HCEC 1CT (cell line): ENCODE measurements at regions not wholly inside any gene's neighbourhood (a gene's known extent, or its start where the extent isn't known, plus 50 kb on each side); places are given as distances from the start of the nearest gene placed in this dataset.

ENCODE experiments used
- DNase-seq: peaks from one replicate; pipeline ENCODE4 v3.0.0-alpha.2; 2017

DNA sequence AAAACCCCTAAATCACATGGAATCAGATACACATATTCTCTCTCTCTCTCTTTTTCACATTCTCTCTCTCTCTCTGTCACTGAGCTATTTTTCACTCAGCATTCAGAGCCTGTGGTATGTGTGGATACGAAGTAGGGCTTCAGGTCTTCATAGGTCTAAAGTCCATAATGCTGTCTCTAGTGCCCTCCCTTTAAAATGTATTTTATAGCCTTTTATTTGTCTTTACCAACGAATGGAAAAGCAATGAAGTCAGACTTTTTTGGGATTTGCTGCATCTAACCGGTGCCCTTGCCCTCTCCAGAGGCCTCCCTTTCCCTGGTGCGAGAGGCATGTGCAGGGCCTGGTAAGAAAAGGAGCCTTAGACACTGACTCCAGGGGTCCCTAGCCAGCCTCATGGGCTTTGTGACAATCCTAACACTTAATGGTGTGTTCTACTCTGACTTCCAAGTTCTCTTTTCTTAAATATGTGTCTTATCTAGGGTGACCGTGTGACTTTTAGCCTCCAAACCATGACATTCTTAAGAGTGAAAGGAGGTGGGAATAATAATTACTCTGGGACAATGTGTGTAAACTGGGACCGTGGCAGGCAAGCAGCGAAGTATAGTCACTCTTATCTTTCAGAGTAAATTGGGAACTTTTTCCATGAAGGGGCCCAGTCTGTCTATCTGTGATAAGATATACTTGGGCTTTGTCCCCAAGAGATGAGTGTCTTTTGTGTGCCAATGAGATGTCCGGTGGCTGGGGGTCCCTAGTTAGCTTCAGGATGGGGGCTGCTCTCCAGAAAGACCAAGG is 101.1 kb downstream of the B3GNT2 start:
- no peak for DNase-seq

DNA sequence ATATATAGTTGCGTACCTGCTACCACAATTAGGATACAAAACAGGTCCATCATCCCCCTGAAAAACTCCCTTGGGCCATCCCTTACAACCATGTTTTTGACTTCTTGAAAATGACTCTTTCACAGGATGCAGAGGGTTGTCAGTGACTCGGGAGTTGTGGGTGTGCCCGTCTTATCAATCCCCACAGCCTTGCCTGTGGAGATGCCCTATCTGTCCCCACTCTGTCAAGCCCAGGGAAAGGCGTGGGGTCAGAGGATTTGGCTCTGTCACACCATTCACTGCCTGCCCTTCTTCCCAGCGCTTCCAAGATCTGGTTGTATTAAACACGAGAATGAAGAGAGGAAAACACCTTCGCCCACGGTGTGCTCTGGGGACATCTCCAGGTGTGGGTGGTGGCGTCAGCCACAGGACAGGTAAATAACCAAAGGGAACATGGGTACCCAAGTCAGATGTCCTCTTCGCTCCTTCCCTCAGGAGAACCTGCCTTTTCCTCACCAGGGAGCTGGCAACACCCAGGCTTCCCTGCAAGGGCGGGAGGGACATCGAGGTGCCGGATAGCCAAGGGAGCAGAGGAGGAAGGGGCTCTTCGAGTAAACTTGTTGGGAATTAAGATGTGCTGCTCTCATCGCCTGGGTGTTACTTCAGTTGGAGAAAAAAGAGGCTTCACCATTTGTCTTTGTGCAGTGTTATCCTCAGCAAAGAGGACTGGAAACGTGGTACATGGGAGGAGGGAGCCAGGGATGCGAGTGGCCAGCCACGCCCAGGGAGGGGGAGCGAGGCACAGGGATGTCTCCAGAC is 100.3 kb downstream of the B3GNT2 start:
- DNase-seq, result no peak

DNA sequence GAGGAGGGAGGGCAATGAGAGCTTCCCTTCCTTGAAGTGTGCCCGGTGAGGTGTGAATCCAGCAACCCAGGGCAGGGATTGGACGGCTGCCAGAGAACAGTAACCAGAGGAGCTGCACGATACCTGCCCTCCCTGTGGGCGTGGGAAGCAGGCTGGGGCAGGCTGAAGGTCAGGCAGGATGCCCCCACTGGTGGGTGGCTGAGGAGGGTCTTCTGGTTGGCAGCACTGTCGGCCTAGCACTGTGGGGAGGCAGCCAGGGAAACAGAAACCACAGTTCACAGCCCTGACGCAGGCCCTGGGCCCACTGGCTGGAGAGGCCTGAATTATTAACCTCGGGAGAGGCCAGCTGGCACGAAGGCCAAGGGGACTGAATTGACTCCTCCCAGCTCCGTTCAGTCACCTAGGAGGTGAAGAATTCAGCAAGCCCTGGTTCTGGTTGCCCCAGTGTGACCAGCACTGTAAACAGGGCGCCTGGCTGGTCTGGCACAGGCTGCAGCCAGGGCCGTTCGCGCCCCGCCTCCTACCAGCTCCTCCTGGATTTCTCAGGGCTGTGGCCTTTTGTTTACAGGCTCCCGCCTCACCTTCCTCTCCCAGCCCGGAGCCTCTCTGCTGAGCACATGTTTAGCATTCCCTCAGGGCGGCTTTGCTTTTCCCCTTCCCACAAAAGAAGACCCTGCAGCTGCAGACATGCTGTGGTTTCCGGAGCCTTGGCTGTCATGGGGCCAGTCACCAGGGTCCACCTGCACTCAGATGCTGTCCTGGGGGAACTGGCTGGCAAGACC is 97.8 kb downstream of the B3GNT2 start:
- no peak for DNase-seq

DNA sequence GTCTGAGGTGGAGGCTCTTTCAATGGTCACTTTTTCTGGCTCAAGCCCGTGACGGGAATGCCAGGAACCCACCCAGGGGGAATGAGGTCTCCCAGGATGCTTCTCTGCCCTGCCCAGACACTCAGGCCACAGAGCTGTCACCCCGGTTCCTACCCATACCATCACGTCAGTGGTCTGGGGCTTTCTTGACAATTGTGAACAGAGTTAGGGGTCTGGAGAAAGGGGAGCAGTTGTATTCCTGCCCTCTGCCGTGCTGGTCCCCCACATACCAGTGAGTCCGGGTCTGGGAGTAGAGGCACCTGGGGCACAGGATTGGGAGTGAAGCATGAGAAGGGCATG is 97.2 kb downstream of the B3GNT2 start:
- DNase-seq, result no peak

DNA sequence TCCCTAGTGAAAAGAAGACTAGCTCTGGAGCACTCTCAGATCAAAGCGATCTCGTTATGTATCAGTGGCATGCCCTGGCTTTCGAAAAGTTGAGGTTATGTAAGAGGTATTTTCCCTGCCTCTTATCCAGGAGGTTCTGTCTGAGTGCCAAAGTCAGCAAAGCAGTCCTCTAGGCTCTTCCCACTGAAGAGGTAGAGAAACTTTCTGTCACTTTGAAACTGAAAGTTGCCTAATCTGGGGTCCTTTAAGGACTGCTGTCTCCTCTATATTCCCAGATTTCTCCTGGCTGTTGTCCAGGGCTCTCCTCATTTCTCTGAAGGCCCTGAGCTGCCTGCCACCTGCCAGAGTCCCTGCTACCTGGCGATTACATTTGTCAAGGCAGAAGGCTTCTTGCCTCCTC is 96.3 kb downstream of the B3GNT2 start:
- no peak for DNase-seq

DNA sequence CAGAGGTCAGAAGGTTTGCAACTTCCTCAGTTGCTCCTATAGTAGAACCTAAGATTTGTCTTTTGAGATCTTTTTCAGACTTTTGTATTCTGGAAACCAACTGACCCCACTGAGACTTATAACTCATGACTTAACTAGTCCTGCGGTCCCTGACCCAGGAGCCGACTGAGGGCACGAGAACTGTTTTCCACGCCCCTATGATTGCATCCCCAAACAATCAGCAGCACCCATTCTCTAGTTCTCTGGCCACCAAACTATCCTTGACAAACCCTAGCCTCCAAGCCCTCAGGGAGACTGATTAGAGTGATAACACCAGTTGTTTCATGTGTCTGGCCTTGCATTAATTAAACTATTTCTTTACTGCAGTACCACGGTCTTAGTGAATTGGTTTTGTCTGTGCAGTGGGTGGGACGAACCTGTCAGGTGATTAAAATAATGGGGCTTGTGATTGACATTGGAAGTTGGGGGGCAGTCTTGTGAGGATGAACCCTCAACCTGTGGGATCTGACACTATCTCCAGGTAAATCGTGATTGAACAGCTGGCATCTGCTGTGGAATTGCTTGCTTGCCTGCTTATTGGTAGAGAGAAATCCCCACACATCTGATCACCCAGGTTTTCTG is 95.7 kb downstream of the B3GNT2 start:
- DNase-seq, result no peak

DNA sequence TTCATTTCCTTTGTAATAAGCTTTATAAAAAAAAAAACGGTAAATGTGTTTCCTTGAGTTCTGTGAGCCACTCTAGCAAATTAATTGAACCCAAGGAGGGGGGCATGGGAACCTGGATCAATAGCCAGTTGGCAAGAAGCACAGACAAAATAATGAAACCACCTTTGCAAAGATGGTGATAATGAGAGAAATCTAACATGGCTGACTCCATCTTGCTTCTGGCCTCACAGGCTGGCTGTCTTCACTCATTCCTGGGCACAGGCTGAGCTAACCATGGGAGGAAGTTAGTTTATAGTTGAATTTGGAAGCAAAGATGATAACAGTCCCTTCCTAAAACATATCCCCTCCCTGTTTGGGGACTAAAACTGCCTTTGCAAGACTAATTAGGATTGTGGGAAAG is 95.1 kb downstream of the B3GNT2 start:
- DNase-seq, result no peak

DNA sequence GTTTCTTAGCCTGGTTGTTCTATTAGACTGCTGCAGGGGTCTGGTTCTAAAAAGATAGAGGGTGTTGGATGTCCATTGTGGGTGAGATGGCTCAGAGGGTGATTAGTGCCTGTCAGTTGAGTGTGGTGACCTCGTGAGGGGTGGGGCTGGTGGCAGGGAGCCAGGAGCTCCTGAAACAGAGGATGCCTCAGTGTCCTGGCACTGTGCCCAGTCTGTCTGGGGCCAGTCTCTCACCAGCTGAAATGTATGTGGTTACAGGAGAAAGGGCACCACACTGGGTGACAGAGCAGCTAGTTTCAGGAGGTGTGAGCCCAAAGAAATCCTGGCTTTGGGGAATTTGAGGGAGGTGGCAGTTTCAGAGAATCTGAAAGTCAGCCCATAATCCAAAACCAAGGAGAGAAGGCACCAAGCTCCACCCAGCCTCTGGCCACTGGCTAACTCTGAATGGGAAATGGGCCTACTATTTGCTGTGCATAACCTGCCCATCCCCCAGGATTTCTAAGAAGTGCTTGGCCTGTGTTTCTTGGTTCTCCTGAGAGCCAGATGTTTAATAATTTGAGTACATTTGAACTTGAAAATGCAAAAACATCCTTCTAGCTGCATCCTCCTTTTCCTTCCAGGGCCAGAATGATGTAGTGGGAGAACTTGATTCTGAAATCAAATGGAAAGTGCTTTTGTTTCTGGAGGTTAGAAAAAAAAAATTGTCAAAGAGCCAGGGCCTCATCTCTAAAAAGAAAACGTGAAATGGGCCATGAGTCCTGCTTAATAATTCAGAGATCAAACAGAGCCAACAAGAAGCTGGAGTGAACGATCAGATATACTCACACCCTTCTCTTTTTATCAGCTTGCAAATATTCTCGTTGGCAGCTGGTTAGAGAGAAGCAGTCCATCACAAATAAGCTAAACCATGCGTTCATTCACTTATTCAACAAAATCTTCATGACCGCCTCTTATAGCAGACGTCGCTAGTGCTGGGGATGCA is 92.3 kb downstream of the B3GNT2 start:
- DNase-seq, result no peak

DNA sequence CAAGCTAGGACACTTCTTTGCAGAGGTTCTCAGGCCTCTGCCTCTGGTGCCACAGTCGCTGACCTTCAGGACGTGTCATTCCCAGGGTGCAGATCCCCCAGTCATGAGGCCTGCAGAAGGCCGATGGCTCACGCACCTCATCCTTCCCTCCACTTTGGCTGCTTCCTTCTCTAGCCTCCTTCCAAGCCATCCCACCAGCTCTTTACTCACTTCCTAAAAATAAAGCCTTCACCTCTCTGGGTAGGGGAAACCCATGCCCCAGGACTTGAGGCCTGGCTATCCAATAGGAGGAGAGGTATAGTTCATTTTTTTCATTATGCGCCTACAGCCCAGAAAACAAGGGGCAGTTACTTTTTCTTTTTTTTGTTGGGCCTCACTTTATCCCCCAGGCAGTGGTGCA is 91.4 kb downstream of the B3GNT2 start:
- DNase-seq, result no peak

DNA sequence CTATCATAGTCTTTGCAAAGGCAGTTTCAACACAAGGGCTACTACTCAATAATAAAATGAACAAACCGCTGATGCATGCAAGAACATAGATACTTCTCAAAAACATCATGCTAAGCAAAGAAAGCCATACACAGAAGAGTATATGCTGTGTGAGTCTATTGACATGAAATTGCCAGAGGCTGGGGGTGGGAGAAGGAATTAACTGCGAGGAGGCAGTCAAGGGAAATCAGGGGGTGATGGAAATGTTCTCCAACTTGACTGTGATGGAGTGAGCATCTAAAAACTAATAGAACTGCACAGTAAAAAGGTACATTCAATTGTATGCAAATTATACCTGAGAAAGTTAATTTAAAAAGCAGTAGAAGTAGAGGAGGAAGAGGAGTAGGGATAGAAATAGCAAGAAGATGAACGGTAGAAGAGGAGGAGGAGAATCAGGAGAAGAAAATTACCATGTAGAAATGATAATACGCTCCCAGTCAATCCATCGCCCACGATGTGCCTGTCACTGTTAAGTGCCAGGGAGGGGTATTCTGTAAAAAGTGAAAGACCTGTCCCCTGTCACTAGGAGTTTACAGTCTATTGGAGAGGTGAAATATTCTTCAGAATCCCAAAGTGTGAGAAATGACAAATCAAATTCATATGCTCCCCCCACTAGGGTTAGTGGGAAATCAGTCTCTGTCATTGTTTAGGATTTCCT is 90.3 kb downstream of the B3GNT2 start:
- no peak for DNase-seq

DNA sequence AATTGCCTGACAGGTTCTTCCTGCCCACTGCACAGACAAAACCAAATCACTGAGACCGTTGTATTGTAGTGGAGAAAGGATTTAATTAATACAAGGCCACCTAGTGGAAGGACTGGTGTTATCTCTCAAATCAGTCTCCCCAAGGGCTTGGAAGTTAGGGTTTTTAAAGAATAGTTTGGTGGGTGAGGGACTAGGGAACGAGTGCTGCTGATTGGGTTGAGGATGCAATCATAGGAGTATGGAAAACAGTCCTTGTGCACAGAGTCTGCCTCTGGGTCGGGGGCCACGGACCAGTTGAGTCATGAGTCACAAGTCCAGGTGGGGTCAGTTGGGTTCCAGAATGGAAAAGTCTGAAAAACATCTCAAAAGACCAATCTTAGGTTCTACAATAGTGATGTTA is 89.1 kb downstream of the B3GNT2 start:
- DNase-seq, result no peak

DNA sequence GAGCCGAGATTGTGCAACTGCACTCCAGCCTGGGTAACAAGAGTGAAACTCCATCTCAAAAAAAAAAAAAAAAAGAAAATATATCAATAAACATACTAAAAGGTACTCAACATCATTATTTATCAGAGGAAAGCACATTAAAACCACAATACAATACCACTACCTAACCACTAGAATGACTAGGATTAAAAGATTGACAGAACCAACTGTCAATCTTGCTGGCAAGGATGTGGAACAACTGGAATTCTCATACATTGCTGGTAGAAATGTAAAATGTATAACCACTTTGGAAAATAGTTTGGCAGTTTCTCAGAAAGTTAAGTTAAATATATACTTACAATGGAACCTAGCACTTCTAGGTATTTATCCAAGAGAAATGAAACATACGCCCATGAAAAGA is 88.6 kb downstream of the B3GNT2 start:
- DNase-seq, result no peak

DNA sequence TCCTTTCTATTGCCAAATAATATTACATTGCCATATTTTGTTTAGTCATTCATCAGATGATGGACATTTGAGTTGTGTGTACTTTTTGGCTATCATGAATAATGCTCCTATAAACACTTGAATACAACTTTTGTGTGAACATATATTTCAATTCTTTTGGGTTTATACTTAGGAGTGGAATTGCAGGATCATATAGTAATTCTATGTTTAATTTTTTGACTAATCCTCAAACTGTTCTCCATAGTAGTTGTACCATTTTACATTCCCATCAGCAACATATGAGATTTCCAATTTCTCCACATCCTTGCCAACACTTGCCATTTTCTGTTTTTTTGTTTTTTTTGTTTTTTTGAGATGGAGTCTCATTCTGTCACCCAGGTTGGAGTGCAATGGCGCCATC is 87.2 kb downstream of the B3GNT2 start:
- no peak for DNase-seq

DNA sequence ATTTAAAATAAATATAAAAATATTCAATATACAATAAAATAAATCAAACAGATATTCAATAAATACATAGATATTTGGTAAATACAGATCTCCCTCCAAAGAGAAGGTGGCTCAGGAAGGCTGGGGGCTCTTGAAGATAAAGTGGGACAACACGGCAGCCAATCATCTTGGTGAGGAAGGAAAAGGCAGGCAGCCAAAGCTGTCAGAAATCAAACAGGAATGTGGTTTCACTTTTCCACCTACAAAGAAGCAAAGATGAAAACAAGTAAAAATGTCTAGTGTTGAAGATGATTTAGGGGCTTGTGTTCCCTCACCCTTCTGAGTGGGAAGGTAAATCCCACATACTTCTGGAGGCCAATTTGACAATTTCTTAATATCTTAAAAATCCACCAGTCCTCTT is 85.7 kb downstream of the B3GNT2 start:
- no peak for DNase-seq

DNA sequence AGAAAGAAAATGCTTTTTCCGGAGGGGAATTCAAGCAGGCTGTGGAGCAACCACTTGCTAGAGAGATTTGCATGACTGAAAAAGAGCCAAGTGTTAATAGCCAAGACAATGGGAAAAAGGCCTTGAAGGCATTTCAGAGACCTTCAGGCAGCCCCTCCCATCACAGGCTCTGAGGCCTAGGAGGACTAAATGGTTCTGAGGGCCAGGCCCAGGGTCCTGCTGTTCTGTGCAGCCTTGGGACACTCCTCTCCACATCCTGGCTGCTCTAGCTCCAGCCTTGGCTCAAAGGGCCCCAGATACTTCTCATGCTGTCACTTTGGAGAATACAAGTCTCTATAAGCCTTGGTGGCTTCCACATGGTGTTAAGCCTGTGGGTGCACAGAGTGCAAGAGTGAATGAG is 81.8 kb downstream of the B3GNT2 start:
- no peak for DNase-seq
